IPS DF 6.9 (cell line): ENCODE measurements at regions not wholly inside any gene's neighbourhood (a gene's known extent, or its start where the extent isn't known, plus 50 kb on each side); places are given as distances from the start of the nearest gene placed in this dataset.
"Not testable (repeated sequence)": the region's sequence is repeated elsewhere in the genome, so short reads cannot be mapped to it uniquely, and the experiment has no call there.

ENCODE experiments used
- DNase-seq: peaks from one replicate; pipeline ENCODE4 v3.0.0-alpha.2; 2013; ENCODE audit warnings: low read depth, low spot score
- H3K27ac ChIP-seq: one replicate; pipeline ENCODE4 v1.5.1; 2013; ENCODE audit warnings: low read length, control low read depth
- H3K27me3 ChIP-seq: 2 replicates; pipeline ENCODE4 v1.6.1; 2013; ENCODE audit warnings: mild to moderate bottlenecking, low read length; ENCODE audit not compliant: control insufficient read depth, insufficient read depth
- H3K36me3 ChIP-seq: 2 replicates; pipeline ENCODE4 v1.6.1; 2013; ENCODE audit warnings: low read length; ENCODE audit not compliant: control insufficient read depth, insufficient read depth
- H3K4me1 ChIP-seq: 2 replicates; pipeline ENCODE4 v1.6.1; 2013; ENCODE audit warnings: low read length; ENCODE audit not compliant: control insufficient read depth, insufficient read depth
- H3K4me3 ChIP-seq: 2 replicates; pipeline ENCODE4 v1.5.1; 2013; ENCODE audit warnings: mild to moderate bottlenecking, low read length
- H3K9me3 ChIP-seq: 2 replicates; pipeline ENCODE4 v1.6.1; 2013; ENCODE audit warnings: low read length, inconsistent platforms; ENCODE audit not compliant: control insufficient read depth, insufficient read depth
- WGBS: extraction: QIAGEN DNeasy Blood & Tissue Kit; methylation state at CpG from one replicate; pipeline ENCODE4 v1.1.7; 2013; ENCODE audit warnings: mixed read lengths, missing lambda C conversion rate; ENCODE audit not compliant: insufficient read length, insufficient coverage; 5-methylcytosine and 5-hydroxymethylcytosine counted together

DNA sequence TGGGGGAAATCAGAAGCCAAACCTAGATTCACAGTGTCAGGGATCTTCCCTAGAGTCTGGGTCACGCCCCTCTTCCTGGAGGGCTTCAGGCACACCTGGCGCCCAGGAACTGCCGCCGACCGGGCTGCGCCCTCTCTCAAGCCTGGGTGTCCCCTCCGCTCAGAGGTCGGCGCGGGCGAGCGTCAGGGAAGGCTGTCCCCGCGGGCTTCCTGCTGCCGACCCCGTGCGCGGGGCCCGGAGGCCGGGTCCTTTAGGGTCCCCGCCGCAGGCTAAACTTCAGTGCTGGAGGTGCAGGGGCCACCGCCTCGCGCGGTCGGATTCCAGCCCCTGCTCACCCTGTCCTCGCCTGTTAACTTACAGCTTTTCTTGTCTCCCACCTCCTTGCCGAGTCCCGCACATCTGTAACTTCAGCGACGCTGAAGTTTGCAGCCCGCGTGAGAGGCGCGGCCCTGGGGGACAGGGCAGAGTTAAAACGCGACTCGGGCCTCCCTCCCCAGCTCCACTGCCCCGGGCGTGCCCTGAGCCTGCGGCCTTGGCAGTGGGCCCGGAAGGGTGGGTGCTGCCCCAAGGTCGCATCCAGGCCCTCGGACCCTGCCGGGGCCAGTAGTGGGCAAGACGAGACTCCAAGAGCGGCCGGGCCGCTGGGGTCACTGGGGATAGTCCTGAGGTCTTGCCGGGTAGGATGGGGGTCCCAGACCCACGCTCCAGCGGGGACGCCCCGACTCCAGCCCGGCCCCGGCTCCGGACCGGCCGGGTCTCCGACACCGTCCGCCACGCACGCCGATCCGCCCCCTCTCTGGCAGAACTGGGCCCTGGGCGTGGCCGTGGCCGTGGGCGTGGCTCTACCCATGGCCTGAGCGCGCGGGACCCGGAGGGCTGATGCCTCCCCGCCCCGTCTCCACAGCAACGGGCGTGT is 95.6 kb upstream of the ZNF98 start:
- Histone ChIP-seq H3K36me3 (no peaks in the 10 kb centered on the region), H3K4me3 (no peak overlapping the region), H3K9me3 (peaks cover 26% of the 10 kb centered on the region), H3K27ac (no peak overlapping the region), H3K27me3 (no peaks in the 10 kb centered on the region), H3K4me1 (no peaks in the 10 kb centered on the region; the same call in 1 of the 2 replicates)
- DNase-seq: no peak
- no CpG with 5 or more reads among the region's 79 CpGs for WGBS

DNA sequence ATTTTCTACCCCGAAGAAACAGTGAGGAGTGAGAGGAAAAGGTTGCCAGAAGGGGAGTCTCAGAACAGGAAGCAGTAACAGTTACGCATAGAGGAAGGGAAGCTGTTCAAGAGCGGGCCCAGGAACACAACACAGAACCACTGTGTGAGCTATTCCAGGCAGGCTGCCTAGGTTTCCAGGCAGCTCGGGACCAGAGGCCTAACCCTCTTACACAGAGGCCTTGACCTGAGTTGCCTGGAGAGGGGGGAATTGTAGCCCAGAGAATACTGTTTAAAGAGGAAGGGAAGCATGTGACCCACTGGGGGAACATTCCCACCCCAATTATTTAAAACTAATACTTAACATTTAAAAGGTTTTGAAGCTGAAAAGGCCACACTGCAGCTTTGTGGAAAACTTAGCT is 93.3 kb upstream of the ZNF98 start:
- Histone ChIP-seq H3K36me3 (no peaks in the 10 kb centered on the region), H3K27me3 (no peaks in the 10 kb centered on the region), H3K9me3 (peaks cover 37% of the 10 kb centered on the region), H3K4me3 (no peak overlapping the region), H3K4me1 (no peaks in the 10 kb centered on the region; the same call in 1 of the 2 replicates), H3K27ac (no peak overlapping the region)
- WGBS: no CpG with 5 or more reads among the region's 4 CpGs
- DNase-seq: no peak

DNA sequence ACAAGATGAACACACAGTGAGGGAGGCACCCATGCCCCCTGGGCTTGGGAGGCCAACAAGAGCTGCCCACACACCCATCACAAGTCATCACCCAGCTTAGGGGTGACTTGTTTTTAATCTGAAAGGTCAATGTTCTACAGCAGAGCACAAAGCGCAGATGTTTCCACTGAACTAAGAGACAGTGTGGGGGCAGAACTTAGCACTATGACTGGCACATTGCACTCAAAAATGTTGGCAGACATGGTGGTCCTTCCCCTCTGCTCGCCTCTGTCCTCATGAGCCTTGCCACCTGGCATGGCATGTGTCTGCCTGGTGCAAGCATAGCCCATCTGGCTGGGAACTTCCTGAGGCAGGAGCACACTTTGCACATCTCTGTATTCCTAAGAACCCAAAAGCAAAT is 81.4 kb upstream of the ZNF98 start:
- peaks cover 22% of the 10 kb centered on the region for H3K9me3 ChIP-seq
- no peak overlapping the region for H3K4me3 ChIP-seq
- no peaks in the 10 kb centered on the region for H3K27me3 ChIP-seq
- H3K27ac ChIP-seq: no peak overlapping the region
- no peaks in the 10 kb centered on the region; the same call in 1 of the 2 replicates for H3K4me1 ChIP-seq
- WGBS: no CpG with 5 or more reads among the region's 2 CpGs
- no peak for DNase-seq
- H3K36me3 ChIP-seq: no peaks in the 10 kb centered on the region

- DNase-seq: no peak
- no CpG with 5 or more reads among the region's 3 CpGs for WGBS
- no peaks in the 10 kb centered on the region; the same call in 1 of the 2 replicates for H3K4me1 ChIP-seq
- H3K27ac ChIP-seq: no peak overlapping the region
- H3K9me3 ChIP-seq: peaks cover 22% of the 10 kb centered on the region
- H3K36me3 ChIP-seq: no peaks in the 10 kb centered on the region
- no peak overlapping the region for H3K4me3 ChIP-seq
- no peaks in the 10 kb centered on the region for H3K27me3 ChIP-seq
These were observed 80.6 kb upstream of the ZNF98 start for GRCh38 chr19:22502766-22503165.

- not testable (repeated sequence) for H3K4me3 ChIP-seq, H3K27me3 ChIP-seq, H3K4me1 ChIP-seq, DNase-seq, H3K36me3 ChIP-seq, H3K27ac ChIP-seq
- peaks cover 30% of the 10 kb centered on the region for H3K9me3 ChIP-seq
- WGBS: no CpG with 5 or more reads among the region's 34 CpGs
These were observed 76.8 kb upstream of the ZNF98 start for GRCh38 chr19:22498831-22499430.

DNA sequence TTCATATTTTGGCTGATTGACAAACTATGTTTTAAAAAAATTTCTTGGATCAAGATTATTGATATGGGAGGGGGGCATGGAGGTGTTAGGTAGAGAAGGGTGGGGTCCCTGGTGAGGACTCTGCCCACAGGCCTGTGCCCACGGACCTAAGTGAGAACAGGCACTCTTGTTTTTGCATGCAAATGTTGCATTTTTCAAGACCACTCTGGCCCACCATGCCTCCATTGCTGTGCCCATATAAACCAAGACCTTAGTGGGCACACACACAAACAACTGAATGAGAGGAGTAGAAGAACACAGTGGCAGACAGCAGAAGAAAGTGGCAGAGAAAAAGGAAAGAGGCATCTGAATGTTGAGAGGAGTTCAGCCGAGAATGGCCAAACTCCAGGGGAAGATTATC is 69.6 kb upstream of the ZNF98 start:
- Histone ChIP-seq H3K27me3 (no peaks in the 10 kb centered on the region), H3K9me3 (peaks cover 28% of the 10 kb centered on the region), H3K4me3 (no peak overlapping the region), H3K4me1 (no peaks in the 10 kb centered on the region), H3K36me3 (no peaks in the 10 kb centered on the region), H3K27ac (no peak overlapping the region)
- no CpG with 5 or more reads among the region's 2 CpGs for WGBS
- DNase-seq: no peak

DNA sequence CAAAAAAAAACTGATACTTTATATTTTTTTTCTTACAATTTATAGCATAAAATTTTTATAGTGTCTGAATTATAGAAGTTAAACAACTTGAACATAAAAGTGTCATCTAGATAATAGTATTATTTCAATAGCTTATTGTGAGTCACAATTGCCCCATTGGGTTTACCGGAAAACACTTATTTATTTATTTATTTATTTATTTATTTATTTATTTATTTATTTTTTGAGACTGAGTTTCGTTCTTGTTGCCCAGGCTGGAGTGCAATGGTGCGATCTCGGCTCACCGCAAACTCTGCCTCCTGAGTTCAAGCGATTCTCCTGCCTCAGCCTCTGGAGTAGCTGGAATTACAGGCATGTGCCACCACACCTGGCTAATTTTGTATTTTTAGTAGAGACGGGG is 61.4 kb upstream of the ZNF98 start:
- H3K36me3 ChIP-seq, H3K27ac ChIP-seq, H3K4me1 ChIP-seq, H3K9me3 ChIP-seq, H3K4me3 ChIP-seq, H3K27me3 ChIP-seq, DNase-seq: not testable (repeated sequence)
- no CpG with 5 or more reads among the region's 7 CpGs for WGBS

DNA sequence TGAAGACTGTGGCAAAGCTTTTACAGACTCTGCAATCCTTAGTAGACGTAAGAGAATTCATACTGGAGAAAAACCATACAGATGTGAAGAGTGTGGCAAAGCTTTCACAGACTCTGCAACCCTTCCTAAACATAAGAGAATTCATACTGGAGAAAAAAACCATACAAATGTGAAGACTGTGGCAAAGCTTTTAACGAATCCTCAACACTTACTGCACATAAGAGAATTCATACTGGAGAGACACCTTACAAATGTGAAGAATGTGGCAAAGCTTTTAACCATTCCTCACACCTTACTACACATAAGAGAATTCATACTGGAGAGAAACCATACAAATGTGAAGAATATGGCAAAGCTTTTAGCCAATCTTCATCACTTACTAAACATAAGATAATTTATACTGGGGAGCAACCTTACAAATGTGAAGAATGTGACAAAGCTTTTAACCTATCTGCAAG is 50.1 kb upstream of the ZNF98 start:
- Histone ChIP-seq H3K4me1 (no peaks in the 10 kb centered on the region), H3K4me3 (no peak overlapping the region), H3K36me3 (no peaks in the 10 kb centered on the region), H3K27me3 (no peaks in the 10 kb centered on the region), H3K27ac (no peak overlapping the region), H3K9me3 (no peaks in the 10 kb centered on the region; the same call in none of the 2 replicates)
- no peak for DNase-seq
- WGBS: no CpG with 5 or more reads among the region's 2 CpGs
